ENCODE measurements at regions not wholly inside any gene's neighbourhood (a gene's known extent, or its start where the extent isn't known, plus 50 kb on each side); places are given as distances from the start of the nearest gene placed in this dataset.

GRCh38 chr10:108014145-108014901 lies 849.8 kb upstream of the SORCS1 start:
- TF ChIP-seq POLR2AphosphoS5 (IDR thresholded peaks at IDR 0.05): no peak
- TF ChIP-seq, protein P1, sequence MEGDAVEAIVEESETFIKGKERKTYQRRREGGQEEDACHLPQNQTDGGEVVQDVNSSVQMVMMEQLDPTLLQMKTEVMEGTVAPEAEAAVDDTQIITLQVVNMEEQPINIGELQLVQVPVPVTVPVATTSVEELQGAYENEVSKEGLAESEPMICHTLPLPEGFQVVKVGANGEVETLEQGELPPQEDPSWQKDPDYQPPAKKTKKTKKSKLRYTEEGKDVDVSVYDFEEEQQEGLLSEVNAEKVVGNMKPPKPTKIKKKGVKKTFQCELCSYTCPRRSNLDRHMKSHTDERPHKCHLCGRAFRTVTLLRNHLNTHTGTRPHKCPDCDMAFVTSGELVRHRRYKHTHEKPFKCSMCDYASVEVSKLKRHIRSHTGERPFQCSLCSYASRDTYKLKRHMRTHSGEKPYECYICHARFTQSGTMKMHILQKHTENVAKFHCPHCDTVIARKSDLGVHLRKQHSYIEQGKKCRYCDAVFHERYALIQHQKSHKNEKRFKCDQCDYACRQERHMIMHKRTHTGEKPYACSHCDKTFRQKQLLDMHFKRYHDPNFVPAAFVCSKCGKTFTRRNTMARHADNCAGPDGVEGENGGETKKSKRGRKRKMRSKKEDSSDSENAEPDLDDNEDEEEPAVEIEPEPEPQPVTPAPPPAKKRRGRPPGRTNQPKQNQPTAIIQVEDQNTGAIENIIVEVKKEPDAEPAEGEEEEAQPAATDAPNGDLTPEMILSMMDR (IDR thresholded peaks at IDR 0.05; ENCODE audit: poor library complexity, severe bottlenecking): no peak
- TF ChIP-seq, protein P2, sequence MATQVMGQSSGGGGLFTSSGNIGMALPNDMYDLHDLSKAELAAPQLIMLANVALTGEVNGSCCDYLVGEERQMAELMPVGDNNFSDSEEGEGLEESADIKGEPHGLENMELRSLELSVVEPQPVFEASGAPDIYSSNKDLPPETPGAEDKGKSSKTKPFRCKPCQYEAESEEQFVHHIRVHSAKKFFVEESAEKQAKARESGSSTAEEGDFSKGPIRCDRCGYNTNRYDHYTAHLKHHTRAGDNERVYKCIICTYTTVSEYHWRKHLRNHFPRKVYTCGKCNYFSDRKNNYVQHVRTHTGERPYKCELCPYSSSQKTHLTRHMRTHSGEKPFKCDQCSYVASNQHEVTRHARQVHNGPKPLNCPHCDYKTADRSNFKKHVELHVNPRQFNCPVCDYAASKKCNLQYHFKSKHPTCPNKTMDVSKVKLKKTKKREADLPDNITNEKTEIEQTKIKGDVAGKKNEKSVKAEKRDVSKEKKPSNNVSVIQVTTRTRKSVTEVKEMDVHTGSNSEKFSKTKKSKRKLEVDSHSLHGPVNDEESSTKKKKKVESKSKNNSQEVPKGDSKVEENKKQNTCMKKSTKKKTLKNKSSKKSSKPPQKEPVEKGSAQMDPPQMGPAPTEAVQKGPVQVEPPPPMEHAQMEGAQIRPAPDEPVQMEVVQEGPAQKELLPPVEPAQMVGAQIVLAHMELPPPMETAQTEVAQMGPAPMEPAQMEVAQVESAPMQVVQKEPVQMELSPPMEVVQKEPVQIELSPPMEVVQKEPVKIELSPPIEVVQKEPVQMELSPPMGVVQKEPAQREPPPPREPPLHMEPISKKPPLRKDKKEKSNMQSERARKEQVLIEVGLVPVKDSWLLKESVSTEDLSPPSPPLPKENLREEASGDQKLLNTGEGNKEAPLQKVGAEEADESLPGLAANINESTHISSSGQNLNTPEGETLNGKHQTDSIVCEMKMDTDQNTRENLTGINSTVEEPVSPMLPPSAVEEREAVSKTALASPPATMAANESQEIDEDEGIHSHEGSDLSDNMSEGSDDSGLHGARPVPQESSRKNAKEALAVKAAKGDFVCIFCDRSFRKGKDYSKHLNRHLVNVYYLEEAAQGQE (IDR thresholded peaks at IDR 0.05; ENCODE audit: borderline replicate concordance): no peak
- no peak for TF ChIP-seq EP300 (conservative IDR thresholded peaks at IDR 0.05; ENCODE audit: poor library complexity, severe bottlenecking)
- no peak for TF ChIP-seq RAD21 (conservative IDR thresholded peaks at IDR 0.05)
- no peak for TF ChIP-seq EZH2 (IDR thresholded peaks at IDR 0.05; ENCODE audit: borderline replicate concordance, insufficient read depth, low read length, poor library complexity, severe bottlenecking)
- no peak for TF ChIP-seq TAF1 (IDR thresholded peaks at IDR 0.05; ENCODE audit: low read depth)
